ENCODE measurements at regions not wholly inside any gene's neighbourhood (a gene's known extent, or its start where the extent isn't known, plus 50 kb on each side); places are given as distances from the start of the nearest gene placed in this dataset.

DNA sequence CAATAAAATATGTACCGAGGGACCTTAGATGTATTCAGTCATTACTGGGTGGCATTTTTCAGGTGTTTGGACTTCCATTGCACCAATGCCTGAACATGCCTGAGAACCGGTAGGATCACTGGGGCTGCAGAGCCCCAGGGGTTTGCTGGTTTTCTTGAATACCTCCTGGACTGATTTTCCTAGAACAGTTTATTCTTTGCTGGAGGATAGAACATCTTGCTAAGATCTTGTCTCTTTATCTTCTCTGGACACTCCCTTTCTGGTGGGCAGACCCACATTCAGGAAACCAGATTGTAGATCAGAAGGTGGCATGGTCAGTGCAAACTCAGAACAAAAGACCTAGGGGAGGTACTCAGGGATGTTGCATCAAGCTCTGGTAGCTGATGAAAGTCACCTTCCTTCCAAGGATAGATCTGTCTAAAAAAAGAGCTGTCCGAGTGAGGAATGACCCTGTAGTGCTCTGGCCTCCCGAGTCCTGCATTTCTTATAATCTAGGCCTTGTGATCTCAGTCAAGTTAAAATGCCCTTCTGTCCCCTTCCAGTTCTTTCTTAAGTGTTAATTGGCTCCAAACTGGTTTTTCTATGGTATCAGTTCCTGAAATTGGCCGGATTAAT lies 84.8 kb downstream of the CLDN34 start:
- TF ChIP-seq, protein P1, sequence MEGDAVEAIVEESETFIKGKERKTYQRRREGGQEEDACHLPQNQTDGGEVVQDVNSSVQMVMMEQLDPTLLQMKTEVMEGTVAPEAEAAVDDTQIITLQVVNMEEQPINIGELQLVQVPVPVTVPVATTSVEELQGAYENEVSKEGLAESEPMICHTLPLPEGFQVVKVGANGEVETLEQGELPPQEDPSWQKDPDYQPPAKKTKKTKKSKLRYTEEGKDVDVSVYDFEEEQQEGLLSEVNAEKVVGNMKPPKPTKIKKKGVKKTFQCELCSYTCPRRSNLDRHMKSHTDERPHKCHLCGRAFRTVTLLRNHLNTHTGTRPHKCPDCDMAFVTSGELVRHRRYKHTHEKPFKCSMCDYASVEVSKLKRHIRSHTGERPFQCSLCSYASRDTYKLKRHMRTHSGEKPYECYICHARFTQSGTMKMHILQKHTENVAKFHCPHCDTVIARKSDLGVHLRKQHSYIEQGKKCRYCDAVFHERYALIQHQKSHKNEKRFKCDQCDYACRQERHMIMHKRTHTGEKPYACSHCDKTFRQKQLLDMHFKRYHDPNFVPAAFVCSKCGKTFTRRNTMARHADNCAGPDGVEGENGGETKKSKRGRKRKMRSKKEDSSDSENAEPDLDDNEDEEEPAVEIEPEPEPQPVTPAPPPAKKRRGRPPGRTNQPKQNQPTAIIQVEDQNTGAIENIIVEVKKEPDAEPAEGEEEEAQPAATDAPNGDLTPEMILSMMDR (conservative IDR thresholded peaks at IDR 0.05): no peak
- no peak for TF ChIP-seq EZH2 (IDR thresholded peaks at IDR 0.05; ENCODE audit: low read depth)

All from PC-9 (cell line).